IMR-90 (cell line): ENCODE measurements at regions not wholly inside any gene's neighbourhood (a gene's known extent, or its start where the extent isn't known, plus 50 kb on each side); places are given as distances from the start of the nearest gene placed in this dataset.
"Not testable (repeated sequence)": the region's sequence is repeated elsewhere in the genome, so short reads cannot be mapped to it uniquely, and the experiment has no call there.

ENCODE experiments used
- CHD1 ChIP-seq: IDR thresholded peaks from 2 replicates; pipeline ENCODE4 v1.6.1; 2012; ENCODE audit warnings: low read depth, low read length, improper control_type of control experiment
- MAFK ChIP-seq: IDR thresholded peaks from 2 replicates; pipeline ENCODE4 v1.6.1; 2012; ENCODE audit warnings: low read depth, low read length, improper control_type of control experiment
- MAZ ChIP-seq: IDR thresholded peaks from 2 replicates; pipeline ENCODE4 v1.6.1; 2012; ENCODE audit warnings: low read depth, mild to moderate bottlenecking, low read length, improper control_type of control experiment, moderate library complexity, borderline replicate concordance
- MXI1 ChIP-seq: IDR thresholded peaks from 2 replicates; pipeline ENCODE4 v1.6.1; 2012; ENCODE audit warnings: low read depth, mild to moderate bottlenecking, low read length, moderate library complexity, borderline replicate concordance
- NFE2L2 ChIP-seq: fragments of 150-350 bp; IDR thresholded peaks from 2 replicates; pipeline ENCODE4 v1.6.1; 2016; ENCODE audit warnings: low read depth, mild to moderate bottlenecking, low read length
- POLR2A ChIP-seq: IDR thresholded peaks from 2 replicates; pipeline ENCODE4 v1.6.1; 2012; ENCODE audit warnings: mild to moderate bottlenecking, low read depth, low read length
- RAD21 ChIP-seq: IDR thresholded peaks from 2 replicates; pipeline ENCODE4 v1.6.1; 2012; ENCODE audit warnings: low read length, improper control_type of control experiment
- RCOR1 ChIP-seq: IDR thresholded peaks from 2 replicates; pipeline ENCODE4 v1.6.1; 2012; ENCODE audit warnings: mild to moderate bottlenecking, low read length, improper control_type of control experiment; ENCODE audit not compliant: insufficient replicate concordance
- RFX5 ChIP-seq: IDR thresholded peaks from 2 replicates; pipeline ENCODE4 v1.8.0; 2012; ENCODE audit warnings: low read depth, mild to moderate bottlenecking, low read length, moderate library complexity
- SMC3 ChIP-seq: fragments of 150-350 bp; IDR thresholded peaks from 2 replicates; pipeline ENCODE4 v1.6.1; 2016; ENCODE audit warnings: low read depth, mild to moderate bottlenecking, antibody characterized with exemption, low read length, moderate library complexity
- TF ChIP-seq, protein P1 (sequence below): conservative IDR thresholded peaks from 2 replicates; pipeline ENCODE4 v1.5.1; 2012; ENCODE audit warnings: mild to moderate bottlenecking, low read depth, low read length, improper control_type of control experiment
- TF ChIP-seq, protein P2 (sequence below): fragments of 150-350 bp; IDR thresholded peaks from 2 replicates; pipeline ENCODE4 v1.6.1; 2017; ENCODE audit warnings: mild to moderate bottlenecking, antibody characterized with exemption, low read length, low read depth

DNA sequence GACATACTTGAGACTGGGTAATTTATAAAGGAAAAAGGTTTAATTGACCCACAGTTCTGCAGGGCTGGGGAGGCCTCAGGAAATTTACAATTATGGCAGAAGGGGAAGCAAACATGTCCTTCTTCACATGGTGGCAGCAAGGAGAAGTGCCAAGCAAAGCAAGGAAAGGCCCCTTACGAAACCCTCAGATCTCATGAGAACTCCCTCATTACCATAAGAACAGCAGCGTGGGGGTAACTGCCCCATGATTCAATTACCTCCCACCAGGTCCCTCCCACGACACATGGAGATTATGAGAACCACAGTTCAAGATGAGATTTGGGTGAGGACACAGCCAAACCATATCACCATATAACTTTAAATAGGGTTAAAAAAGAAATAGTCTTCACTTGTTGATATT, 502.9 kb downstream of the PID1 start:
- TF ChIP-seq POLR2A, MAZ, RAD21, CHD1, MAFK, RCOR1, SMC3, MXI1, NFE2L2, RFX5: not testable (repeated sequence)
- TF ChIP-seq, protein P1, sequence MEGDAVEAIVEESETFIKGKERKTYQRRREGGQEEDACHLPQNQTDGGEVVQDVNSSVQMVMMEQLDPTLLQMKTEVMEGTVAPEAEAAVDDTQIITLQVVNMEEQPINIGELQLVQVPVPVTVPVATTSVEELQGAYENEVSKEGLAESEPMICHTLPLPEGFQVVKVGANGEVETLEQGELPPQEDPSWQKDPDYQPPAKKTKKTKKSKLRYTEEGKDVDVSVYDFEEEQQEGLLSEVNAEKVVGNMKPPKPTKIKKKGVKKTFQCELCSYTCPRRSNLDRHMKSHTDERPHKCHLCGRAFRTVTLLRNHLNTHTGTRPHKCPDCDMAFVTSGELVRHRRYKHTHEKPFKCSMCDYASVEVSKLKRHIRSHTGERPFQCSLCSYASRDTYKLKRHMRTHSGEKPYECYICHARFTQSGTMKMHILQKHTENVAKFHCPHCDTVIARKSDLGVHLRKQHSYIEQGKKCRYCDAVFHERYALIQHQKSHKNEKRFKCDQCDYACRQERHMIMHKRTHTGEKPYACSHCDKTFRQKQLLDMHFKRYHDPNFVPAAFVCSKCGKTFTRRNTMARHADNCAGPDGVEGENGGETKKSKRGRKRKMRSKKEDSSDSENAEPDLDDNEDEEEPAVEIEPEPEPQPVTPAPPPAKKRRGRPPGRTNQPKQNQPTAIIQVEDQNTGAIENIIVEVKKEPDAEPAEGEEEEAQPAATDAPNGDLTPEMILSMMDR = not testable (repeated sequence)
- TF ChIP-seq, protein P2, sequence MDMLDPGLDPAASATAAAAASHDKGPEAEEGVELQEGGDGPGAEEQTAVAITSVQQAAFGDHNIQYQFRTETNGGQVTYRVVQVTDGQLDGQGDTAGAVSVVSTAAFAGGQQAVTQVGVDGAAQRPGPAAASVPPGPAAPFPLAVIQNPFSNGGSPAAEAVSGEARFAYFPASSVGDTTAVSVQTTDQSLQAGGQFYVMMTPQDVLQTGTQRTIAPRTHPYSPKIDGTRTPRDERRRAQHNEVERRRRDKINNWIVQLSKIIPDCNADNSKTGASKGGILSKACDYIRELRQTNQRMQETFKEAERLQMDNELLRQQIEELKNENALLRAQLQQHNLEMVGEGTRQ = not testable (repeated sequence)
